Activated CD4-positive, alpha-beta T cell treated with anti-CD3 and anti-CD28 coated beads for 4 hours (primary cell): ENCODE measurements at regions not wholly inside any gene's neighbourhood (a gene's known extent, or its start where the extent isn't known, plus 50 kb on each side); places are given as distances from the start of the nearest gene placed in this dataset.
"Not testable (repeated sequence)": the region's sequence is repeated elsewhere in the genome, so short reads cannot be mapped to it uniquely, and the experiment has no call there.

Experiments used
- DNase-seq, 2 donors: peaks; one replicate each; pipeline ENCODE4 v3.0.0-alpha.2; 2020

DNA sequence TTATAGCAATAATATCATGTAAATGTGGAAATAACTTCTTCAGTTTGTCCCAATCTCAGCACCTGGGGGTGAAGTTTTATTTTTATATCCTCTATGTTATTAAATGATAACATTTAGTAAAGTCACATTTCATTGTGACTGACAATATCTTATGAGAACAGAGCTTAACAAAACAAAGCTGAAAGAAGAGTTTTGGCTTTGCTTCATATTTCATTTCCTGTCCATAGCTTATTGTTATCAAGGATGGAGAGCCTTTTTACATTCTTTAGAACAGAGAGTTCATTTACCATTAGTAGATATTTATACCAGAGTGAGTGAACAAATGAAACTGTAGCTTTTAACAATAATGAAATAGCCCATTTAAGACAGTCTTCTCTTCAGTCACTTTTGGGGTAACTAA lies 231.9 kb upstream of the SGK1 start:
- DNase-seq: no peak

DNA sequence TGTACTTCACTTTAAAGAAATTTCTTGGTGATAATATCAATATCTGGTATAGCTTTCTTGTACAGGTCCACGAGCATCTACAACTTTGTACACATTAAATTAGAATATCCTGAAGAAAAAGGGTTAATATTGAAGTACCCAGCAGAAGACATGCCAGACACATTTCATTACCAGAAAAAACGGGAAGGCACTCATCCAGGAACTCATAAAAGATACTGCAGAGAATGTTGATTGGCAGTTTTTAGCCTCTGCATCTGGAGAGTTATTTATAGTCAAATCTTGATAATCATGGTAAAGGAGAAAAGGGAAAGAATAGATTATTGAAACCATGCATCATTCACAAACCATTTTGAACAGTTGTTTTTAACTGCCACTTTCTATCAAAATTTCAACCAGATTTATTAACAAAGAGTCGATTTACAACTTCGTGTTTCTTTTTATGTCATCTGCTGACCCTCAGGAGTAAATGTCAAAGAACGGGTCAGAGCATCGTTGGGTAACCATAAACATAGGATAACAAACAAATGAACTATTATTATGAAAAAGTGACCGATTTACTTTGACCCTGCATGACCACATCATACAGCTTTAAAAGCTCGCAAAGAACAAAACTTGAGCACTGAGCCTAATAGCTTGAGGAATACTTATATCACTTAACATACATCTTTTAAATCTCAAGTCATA lies 229.2 kb upstream of the SGK1 start:
- DNase-seq: no peak

DNA sequence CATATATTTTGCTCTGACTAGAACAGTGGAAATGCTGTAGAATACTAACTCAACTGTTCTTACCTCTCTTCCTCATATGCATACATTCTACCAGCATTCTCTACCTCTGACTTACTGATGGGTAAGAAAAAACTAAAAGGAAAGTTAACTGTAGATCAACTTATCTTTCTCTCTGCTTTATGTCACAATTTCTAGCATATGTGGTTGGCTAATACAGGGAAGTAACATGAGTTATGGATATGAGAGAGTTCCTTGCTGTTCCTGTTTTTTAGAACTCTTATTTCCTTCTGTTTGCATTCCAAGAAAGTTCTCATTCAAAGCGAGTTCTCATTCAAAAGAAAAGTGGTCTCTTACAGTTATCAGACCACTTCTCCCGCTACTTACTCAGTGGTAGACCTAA lies 226.8 kb upstream of the SGK1 start:
- no peak for DNase-seq

DNA sequence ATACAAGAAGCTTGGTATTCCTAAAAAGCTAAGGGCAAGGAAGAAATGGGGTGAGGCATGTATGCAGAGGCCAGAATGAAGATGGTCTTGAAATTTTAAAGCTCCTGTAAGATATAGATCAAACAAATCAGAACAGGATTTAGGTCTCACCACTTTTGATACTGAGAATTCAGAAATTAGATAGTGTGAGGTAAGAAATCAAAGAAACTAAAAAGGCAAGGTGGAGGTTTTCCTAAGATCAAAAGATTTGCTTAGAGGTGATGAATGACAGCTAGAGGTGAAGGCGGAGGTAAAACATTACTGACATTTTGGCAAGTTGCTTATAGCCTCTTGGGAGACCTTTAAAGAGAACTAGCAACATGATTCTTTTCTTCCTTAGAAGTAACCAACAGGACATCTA lies 225.2 kb upstream of the SGK1 start:
- no peak for DNase-seq

DNA sequence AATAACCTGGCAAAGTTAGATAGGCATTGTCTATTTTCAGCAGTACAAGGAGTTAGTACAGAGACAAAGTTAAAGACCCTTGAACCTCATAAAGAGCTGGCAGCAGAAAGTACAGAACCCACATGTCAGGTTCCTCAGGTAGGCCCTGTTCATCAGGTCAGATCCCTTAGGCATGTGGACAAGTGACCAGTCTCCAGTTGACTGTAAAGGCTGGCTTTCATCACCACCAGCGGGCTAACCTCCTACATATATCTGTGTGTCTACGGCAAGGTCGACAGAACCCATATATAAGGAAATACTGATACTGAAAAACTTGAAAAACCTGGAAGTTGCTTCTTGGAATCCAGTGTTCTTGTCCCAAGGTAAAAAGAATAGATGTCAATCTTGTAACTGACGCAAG lies 223.1 kb upstream of the SGK1 start:
- no peak for DNase-seq

DNA sequence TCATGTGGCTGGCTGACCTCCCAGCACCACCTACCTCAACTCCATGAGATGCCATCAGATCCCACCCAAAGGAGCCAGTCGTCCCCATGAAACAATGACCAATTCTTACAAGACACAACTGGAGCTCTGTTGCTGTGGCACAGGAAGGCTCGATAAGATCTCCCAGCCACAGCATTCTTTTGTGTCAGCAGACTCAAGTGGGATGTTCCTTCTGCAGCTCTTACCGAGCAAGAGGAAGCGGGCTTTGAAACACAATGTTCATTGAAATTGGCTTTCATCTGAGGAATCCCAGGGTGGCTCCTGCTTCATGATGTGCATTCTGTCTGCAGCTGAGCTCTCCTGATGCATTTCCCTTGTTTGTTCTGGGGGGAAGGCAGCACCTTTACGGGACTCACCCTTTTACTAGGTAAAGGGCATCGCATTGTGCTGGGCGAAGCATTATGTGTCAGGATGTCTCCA lies 222.0 kb upstream of the SGK1 start:
- no peak for DNase-seq

DNA sequence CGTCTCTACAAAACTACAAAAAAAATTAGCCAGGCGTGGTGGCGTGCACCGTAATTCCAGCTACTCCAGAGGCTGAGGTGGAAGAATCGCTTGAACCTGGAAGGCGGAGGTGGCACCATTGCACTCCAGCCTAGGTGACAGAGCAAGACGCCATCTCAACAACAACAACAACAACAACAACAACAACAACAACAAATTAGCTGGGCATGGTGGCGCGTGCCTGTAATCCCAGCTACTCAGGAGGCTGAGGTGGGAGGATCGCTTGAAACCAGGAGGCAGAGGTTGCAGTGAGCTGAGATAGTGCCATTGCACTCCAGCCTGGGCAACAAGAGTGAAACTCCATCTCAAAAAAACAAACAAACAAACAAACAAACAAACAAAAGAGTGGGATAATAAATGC lies 219.9 kb upstream of the SGK1 start:
- not testable (repeated sequence) for DNase-seq

DNA sequence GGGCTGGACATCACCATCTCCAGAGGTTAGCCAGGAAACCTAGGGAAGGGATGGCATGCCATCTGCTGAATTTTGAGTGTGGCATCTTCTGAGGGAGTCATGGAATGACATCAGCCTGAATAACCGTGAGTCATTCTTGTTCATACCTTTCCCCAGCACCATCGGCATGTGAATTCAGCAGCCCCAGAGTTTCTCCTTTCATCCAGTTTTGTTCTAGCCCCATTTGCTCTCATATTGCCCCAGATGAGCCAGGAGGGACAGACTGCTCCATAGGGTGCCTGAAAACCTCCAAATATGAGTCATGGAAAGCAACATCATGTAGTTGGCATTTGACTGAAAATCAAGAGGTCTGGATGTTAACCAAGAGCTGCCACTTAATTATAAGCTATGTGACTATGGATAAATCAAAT lies 219.2 kb upstream of the SGK1 start:
- DNase-seq: no peak

DNA sequence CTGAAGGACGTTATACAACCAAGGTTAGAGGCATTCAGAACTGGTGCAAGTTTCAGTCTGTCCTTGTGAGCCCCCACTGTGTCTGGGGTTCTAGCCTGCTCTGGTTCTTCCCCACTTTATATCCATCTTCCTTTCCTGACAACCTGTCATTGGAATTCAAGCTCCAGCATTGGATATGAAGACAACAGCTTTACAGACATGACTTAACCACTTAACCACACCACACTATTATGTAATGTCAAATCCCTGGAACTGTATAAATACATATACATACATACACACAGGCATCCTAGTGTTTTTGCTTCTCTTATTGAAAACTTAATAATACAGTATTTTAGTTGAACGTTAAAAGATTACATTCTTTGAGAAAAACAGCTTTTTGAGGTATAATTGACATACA lies 217.9 kb upstream of the SGK1 start:
- no peak for DNase-seq

DNA sequence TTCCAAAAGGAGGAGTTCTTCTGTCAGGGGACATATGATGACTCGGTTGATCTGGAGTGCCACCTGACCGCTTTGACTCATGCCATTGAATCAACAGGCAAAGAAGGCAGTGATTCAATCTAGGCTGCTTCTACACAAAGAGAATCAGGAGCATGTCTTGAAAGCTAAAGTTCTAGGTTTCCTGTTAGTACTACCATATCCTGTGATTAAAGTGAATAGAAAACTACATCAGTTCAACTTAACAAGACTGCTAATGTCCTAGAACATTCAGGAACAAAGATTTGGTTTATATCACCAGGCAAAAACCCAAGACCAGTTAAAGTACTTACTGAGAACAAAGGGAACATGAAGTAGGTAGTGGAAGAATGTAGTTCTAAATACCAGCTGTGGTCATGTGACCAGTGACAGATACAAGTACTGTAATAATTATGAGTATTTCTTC lies 216.8 kb upstream of the SGK1 start:
- DNase-seq: peak in 1 of 2 donors; percentile 8

DNA sequence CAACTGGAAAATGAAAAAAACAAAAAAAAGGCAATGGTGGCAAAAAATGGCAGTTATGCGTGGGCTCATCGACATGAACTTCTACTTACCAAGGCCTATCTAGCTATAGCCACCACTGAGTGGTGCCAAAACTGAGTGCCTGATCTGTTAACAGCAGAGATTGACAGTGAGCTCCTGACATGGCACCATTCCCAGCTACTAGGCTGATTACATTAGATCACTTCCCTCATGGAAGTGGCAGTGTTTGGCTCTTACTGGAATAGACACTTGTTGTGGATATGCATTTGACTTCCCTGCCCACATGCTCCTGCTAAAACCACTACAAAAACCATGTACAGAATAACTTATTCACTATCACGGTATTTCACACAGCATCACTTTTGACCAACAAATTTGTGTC lies 216.1 kb upstream of the SGK1 start:
- DNase-seq: no peak

DNA sequence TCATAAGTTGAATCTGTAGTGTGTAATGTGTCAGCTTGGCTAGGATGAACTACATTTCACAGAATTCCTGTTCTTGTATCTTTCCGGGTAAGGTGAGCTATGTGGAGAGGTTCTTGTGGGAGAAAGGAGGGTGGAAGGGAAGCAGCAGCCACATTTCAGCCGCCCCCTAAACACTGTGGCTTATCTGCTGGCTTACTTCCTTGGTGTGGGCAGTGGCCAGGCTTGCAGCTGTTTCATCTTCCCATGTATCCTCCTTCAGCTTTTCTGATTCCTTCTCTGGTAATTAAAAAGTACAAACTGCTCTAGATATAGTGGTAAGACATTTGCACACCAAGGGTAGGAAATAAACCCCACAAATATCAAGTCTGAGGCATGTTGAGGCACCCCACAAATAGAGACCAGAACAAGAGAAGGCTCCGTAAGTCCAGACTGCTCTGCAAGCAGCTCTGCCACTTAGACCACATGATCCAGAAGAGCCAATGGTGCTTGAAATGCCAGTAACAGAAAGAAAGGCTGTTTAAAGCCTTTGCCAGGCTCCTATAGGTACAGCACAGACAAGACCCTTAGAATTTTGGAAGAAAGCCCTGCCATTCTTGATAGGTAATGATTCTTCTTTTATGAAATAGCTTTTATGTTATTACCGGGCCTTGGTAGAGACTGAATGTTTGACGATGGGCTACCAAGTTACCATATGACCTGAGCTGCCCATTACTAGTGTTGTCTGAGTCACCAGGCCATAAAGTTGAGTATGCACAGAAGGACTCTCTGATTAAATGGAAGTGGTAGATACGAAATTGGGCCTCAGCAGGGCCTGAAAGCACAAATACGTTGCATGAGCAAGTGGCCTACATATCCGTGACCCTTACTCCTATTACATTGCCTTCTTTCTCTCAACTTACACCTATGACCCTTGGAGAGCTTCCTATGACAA lies 215.0 kb upstream of the SGK1 start:
- DNase-seq: no peak

DNA sequence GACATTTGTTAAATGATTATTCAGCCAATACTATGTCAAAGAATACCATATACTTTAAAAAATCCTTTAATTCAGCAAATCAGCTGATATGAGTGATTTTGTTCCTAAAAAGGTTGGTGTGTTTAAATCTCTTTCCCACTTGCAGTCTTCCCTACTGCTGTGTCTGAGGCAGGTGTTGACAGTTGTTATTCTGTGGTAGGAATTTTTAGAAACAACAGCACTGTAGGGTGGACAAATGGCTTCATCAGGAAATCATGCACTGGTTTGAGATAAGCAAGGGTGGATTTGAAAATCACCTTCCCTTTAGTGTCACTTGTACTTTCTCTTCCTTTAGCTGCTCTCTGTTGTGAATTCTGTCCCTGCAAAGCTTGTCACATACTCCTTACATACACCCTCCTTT lies 213.7 kb upstream of the SGK1 start:
- no peak for DNase-seq

DNA sequence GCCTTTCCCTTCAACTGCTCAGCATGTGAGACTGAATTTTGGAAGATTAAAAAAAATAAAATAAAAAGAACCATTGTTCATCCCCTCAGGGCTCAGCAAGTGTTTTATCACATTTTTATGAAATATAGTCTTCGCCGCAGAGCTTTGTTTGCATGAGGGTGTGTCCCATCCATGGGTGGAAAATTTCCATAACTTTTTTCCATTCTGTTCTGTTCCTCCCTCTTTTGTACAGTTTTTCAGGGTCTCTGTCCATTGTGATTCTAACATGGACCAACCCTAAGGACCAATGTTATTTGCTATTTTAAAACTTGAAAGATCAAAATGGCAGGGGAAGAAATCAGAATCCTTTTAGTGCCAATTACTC lies 213.3 kb upstream of the SGK1 start:
- DNase-seq: no peak

DNA sequence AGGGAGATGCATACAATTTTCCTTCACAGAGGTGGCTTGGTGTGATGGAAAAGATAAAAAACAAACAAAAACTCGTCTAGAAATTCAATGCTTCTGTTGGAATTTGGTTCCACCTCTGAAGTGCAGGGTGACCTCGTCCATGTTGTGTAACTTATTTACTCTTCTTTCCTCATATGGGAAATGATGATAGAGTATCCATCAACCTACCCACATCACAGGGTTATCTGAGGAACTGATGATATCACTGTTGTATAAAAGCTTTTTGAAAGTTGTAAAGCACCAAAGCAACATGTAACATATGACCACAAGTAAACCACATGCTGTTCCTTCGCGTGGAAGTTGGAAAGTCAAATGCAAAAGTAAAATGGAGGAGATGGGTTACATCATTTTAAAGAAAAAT lies 212.0 kb upstream of the SGK1 start:
- DNase-seq: no peak

DNA sequence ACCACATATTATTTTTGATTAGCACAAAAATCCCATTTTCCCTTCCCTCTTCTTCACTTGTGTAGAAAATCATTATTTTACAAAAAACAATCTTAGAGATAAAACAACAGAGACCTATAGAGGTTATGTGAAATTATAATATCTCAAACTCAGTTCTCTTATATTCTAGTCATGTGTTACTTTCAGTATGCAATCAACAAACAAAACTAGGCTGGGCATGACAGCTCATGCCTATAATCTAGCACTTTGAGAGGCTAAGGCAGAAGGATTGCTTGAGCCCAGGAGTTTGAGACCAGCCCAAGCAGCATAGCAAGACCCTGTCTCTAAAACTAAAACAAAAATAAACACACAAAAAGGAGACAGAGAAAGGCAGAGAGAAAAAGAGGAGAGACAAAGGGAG lies 211.4 kb upstream of the SGK1 start:
- no peak for DNase-seq

DNA sequence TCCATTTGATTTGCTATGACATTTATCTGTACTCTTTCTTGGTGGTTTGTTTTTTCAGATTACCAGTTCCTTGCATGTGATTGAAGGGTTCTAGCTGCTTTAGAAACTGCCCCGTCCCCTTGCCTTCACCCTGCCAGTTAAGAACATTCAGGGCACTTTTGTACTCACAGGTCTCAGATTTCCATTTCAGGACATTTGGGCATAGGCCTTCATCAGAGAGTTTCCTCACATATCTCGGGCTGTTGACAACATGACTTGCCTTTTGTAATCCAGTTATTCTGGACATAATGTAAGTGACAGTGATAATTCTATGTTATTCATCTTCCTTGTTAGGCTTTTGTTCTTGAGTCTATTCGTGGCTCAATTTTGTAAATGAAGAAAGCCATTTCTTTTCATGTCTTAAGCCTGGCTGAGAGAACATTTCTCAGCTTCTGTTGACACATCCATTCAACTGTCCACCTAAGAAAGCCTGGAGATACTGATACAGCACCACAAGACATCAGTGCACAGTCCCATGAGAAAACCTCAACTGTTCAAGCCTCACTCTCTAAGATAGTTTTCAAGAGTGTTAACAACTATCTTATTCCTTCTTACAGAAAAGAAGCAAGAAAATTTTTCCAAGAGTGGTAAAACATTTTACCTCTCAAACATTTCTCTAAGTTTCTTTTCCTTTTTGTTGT lies 209.3 kb upstream of the SGK1 start:
- no peak for DNase-seq

DNA sequence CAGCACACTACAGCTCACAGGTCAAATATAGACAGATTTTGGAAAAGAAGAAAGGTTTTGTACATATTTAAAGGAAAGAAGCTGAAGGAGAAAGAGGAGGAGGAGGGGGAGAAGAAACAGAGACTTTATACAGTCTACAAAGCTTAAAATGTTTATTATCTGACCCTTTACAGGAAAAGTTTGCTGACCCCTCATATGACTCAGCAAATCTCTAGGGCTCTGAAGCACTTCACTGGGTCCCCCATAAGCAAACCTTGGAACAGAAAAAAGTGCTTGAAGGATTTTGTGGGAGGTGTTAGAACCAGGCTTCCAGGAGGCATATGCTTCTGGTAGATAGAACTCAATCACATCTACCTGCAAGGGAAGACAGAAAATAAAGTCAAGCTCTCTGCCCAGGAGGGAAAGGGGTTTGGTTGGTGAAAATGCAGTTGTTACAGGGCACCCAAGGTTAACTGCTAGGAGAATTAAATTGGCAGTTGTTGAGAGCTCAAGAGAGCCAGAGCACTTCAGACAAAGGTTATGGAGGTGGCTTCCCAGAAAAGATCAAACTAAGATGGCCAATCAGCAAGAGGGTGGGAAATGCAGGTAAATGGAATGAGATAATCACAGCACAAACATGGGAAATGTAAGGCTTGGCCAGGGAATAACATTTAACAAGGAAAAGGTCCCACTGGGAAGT lies 207.4 kb upstream of the SGK1 start:
- DNase-seq: no peak

DNA sequence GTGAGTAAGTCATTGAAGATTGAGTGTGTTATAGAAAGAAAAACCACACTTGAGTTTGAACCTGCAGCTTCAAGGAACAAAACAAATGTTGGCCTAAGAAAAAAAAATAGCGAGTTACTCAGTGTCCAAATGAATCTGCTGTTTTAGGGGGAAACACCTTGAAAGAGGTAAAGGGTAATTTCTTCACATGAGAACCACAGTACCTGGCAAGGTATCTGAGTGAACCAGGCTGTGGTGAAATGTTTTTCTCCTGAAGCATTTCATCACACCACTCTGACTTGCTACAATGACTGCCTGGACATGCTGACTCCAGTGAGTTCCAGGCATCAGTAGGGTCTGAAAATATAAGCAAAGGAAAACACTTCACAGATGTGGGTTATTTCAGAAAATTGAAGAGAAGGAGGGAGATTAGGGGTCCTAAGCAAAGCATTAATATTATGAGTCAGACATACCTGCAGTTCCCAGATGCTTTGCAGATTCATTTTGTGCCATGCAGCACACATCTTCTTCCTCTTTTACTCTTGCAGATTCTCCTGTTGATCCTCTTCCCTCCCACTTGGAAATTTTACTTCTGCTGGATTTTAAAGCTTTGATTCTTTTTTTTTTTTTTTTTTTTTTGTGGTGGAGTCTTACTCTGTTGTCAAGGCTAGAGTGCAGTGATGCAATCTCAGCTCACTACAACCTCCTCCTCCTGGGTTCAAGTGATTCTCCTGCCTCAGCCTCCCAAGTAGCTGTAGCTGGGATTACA lies 206.2 kb upstream of the SGK1 start:
- no peak for DNase-seq

DNA sequence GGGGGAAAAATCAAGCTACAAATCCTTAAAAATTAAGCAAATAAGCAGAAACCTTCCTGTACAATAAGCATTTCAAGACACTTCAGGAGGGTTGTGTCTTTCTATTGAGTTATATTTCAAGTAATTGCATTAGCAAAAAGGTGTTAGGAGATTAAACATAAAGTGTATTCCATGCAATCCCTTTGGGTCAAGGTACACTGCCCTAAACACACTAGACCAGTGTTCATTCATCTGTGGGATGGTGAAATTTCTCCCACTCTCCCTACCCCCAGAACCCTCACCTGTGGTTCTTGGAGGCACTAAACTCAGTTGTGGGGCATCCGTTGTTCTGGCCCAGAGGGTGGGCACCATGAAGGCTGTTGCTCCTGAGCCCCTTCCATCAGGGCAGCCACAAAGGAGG lies 205.1 kb upstream of the SGK1 start:
- no peak for DNase-seq

DNA sequence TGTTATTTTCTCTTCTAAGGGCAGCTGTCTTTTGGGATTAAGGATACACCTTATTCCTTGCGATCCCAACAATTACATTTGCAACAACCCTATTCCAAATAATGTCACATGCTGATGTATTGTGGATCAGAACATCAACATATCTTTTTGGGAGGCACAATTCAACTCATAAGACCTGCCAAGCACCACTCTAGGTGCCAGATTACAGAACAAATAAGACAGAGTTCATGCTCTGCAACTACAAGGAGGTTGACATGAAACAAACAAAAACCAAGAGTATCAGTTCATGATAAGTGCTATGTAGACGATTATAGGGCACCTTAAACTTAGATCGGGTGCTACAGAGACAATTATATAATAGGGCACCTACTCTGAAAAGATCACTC lies 203.2 kb upstream of the SGK1 start:
- no peak for DNase-seq
